HEK293 (cell line): ENCODE measurements at regions not wholly inside any gene's neighbourhood (a gene's known extent, or its start where the extent isn't known, plus 50 kb on each side); places are given as distances from the start of the nearest gene placed in this dataset.

ENCODE experiments used
- MEIS1 ChIP-seq: sonication (generic); formaldehyde crosslinking; IDR thresholded peaks from 2 replicates; pipeline ENCODE4 v1.8.1; 2022; ENCODE audit warnings: missing genetic modification reagents, mild to moderate bottlenecking, borderline replicate concordance
- YY1 ChIP-seq: fragments of 450-650 bp; formaldehyde crosslinking; IDR thresholded peaks from 2 replicates; pipeline ENCODE4 v1.5.1; 2018; ENCODE audit warnings: missing biosample characterization, missing genetic modification characterization
- ZBTB11 ChIP-seq: fragments of 450-650 bp; formaldehyde crosslinking; conservative IDR thresholded peaks from 2 replicates; pipeline ENCODE4 v1.5.1; 2016; ENCODE audit warnings: low read depth, missing biosample characterization, missing genetic modification characterization
- ZBTB49 ChIP-seq: fragments of 450-650 bp; formaldehyde crosslinking; IDR thresholded peaks from 2 replicates; pipeline ENCODE4 v1.5.1; 2016; ENCODE audit warnings: missing biosample characterization, missing genetic modification characterization, low read depth
- ZNF10 ChIP-seq: fragments of 450-650 bp; formaldehyde crosslinking; IDR thresholded peaks from 2 replicates; pipeline ENCODE4 v1.5.1; 2017; ENCODE audit warnings: missing biosample characterization, missing genetic modification characterization
- ZNF138 ChIP-seq: fragments of 450-650 bp; formaldehyde crosslinking; IDR thresholded peaks from 2 replicates; pipeline ENCODE4 v1.5.1; 2016; ENCODE audit warnings: missing biosample characterization, missing genetic modification characterization, borderline replicate concordance
- ZNF274 ChIP-seq, 2 experiments: fragments of 200-500 bp in 1 of 2; fragments of 450-650 bp in 1 of 2; sonication (Bioruptor generic) in 1 of 2; formaldehyde crosslinking in 1 of 2; IDR thresholded peaks; 2 replicates each; pipeline versions ENCODE4 v1.5.1 to v1.6.1; 2014 to 2016; ENCODE audit warnings: borderline replicate concordance in 1 of 2, inconsistent platforms in 1 of 2, low read length in 1 of 2, missing biosample characterization in 1 of 2, missing genetic modification characterization in 1 of 2
- ZNF324 ChIP-seq: fragments of 450-650 bp; formaldehyde crosslinking; IDR thresholded peaks from 2 replicates; pipeline ENCODE4 v1.5.1; 2016; ENCODE audit warnings: missing biosample characterization, missing genetic modification characterization
- ZNF549 ChIP-seq: fragments of 450-650 bp; IDR thresholded peaks from 2 replicates; pipeline ENCODE4 v1.5.1; 2018; ENCODE audit warnings: missing biosample characterization, missing genetic modification characterization, mild to moderate bottlenecking, inconsistent platforms, moderate library complexity

- TF ChIP-seq ZNF10 (tag by site-specific recombination) (no peak), ZNF138 (no peak), ZBTB11 (no peak), YY1 (tag by site-specific recombination) (no peak), ZBTB49 (tag by site-specific recombination) (no peak), ZNF549 (tag by site-specific recombination) (no peak), ZNF324 (tag by site-specific recombination) (no peak), ZNF274 (IDR thresholded peaks at IDR 0.05; ENCODE audit: low read length) (no peak), ZNF274 (tag by site-specific recombination; IDR thresholded peaks at IDR 0.05; ENCODE audit: borderline replicate concordance) (no peak), MEIS1 (CRISPR knock-in tag) (no peak)
Observed at GRCh38 chr7:85386460-85386859, 199.6 kb upstream of the SEMA3D start.
